NCI-H2196 (cell line): ENCODE measurements at regions not wholly inside any gene's neighbourhood (a gene's known extent, or its start where the extent isn't known, plus 50 kb on each side); places are given as distances from the start of the nearest gene placed in this dataset.
A peak's percentile ranks its signal among the peaks of the same experiment; 100 is the strongest.

Source experiments
- DNase-seq: peaks from one replicate; lab custom pipeline; 2025; ENCODE audit not compliant: unreplicated experiment; lab: John Stamatoyannopoulos, UW

GRCh38 chr3:124234852-124235252, 242.9 kb upstream of the ROPN1 start:
- DNase-seq = no peak

- no peak for DNase-seq
These were observed 243.5 kb upstream of the ROPN1 start for GRCh38 chr3:124235446-124235845.

- DNase-seq = no peak
These were observed 251.4 kb upstream of the ROPN1 start for GRCh38 chr3:124243177-124243859.

GRCh38 chr3:124246376-124246775, 254.5 kb upstream of the ROPN1 start:
- DNase-seq = no peak

GRCh38 chr3:124246949-124247348, 255.0 kb upstream of the ROPN1 start:
- DNase-seq = peak; percentile 38

GRCh38 chr3:124248471-124249028, 256.6 kb upstream of the ROPN1 start:
- DNase-seq = no peak

- no peak for DNase-seq
These were observed 257.1 kb upstream of the ROPN1 start for GRCh38 chr3:124249038-124249437.

GRCh38 chr3:124250053-124250452, 258.1 kb upstream of the ROPN1 start:
- DNase-seq = no peak

GRCh38 chr3:124256156-124256555, 264.2 kb upstream of the ROPN1 start:
- DNase-seq = no peak

- DNase-seq = no peak
These were observed 264.7 kb upstream of the ROPN1 start for GRCh38 chr3:124256599-124256998.

GRCh38 chr3:124257336-124257864, 265.5 kb upstream of the ROPN1 start:
- DNase-seq = no peak

GRCh38 chr3:124258057-124258500, 266.2 kb upstream of the ROPN1 start:
- peak; percentile 19 for DNase-seq

- DNase-seq = no peak
These were observed 268.4 kb upstream of the ROPN1 start for GRCh38 chr3:124260206-124260915.

GRCh38 chr3:124261306-124261705, 269.4 kb upstream of the ROPN1 start:
- DNase-seq = no peak

- no peak for DNase-seq
These were observed 271.2 kb upstream of the ROPN1 start for GRCh38 chr3:124263168-124263567.

- DNase-seq = no peak
These were observed 272.4 kb upstream of the ROPN1 start for GRCh38 chr3:124264346-124264745.

GRCh38 chr3:124266487-124266886, 274.6 kb upstream of the ROPN1 start:
- peak; percentile 89 for DNase-seq

- DNase-seq = no peak
These were observed 275.5 kb upstream of the ROPN1 start for GRCh38 chr3:124267406-124267805.

GRCh38 chr3:124268355-124268754, 276.4 kb upstream of the ROPN1 start:
- DNase-seq = no peak

- no peak for DNase-seq
These were observed 277.7 kb upstream of the ROPN1 start for GRCh38 chr3:124269619-124270018.

- no peak for DNase-seq
These were observed 280.8 kb upstream of the ROPN1 start for GRCh38 chr3:124272605-124273151.

- DNase-seq = no peak
These were observed 281.7 kb upstream of the ROPN1 start for GRCh38 chr3:124273651-124274050.
